ENCODE measurements at regions not wholly inside any gene's neighbourhood (a gene's known extent, or its start where the extent isn't known, plus 50 kb on each side); places are given as distances from the start of the nearest gene placed in this dataset.
A peak's percentile ranks its signal among the peaks of the same experiment; 100 is the strongest.

DNA sequence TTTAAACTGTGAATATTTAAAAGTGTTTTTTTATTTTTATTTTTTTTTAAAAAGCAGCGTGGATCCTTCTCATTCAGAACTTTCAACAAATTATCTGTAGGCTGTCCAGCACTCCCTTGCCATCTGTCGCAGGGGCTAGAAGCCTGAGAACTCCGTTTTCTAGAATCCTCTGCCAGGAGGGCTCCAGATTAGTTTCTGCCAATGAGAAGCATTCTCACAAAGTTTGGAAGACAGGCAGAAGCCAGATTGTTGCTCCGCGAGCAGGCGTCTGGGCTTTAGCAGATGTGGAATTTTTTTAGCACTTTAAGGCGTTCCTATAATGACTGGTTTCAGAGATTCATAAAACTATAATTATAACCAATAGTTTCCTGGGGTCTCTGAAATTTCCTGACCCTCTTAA lies 220.9 kb upstream of the KIAA1217 start:
- Mint-ChIP-seq H3K4me1 (ENCODE audit: low read depth) (no peaks in the 10 kb centered on the region), H3K27me3 (ENCODE audit: insufficient read depth) (peaks cover 1% of the 10 kb centered on the region; the same call in 1 of the 2 replicates), H3K9me3 (peaks cover 32% of the 10 kb centered on the region), H3K4me3 (no peak overlapping the region), H3K36me3 (ENCODE audit: low read depth) (no peaks in the 10 kb centered on the region), H3K27ac (no peak overlapping the region)
- TF ChIP-seq, protein P1, sequence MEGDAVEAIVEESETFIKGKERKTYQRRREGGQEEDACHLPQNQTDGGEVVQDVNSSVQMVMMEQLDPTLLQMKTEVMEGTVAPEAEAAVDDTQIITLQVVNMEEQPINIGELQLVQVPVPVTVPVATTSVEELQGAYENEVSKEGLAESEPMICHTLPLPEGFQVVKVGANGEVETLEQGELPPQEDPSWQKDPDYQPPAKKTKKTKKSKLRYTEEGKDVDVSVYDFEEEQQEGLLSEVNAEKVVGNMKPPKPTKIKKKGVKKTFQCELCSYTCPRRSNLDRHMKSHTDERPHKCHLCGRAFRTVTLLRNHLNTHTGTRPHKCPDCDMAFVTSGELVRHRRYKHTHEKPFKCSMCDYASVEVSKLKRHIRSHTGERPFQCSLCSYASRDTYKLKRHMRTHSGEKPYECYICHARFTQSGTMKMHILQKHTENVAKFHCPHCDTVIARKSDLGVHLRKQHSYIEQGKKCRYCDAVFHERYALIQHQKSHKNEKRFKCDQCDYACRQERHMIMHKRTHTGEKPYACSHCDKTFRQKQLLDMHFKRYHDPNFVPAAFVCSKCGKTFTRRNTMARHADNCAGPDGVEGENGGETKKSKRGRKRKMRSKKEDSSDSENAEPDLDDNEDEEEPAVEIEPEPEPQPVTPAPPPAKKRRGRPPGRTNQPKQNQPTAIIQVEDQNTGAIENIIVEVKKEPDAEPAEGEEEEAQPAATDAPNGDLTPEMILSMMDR (IDR thresholded peaks at IDR 0.05), result no peak
- DNase-seq, result no peak

DNA sequence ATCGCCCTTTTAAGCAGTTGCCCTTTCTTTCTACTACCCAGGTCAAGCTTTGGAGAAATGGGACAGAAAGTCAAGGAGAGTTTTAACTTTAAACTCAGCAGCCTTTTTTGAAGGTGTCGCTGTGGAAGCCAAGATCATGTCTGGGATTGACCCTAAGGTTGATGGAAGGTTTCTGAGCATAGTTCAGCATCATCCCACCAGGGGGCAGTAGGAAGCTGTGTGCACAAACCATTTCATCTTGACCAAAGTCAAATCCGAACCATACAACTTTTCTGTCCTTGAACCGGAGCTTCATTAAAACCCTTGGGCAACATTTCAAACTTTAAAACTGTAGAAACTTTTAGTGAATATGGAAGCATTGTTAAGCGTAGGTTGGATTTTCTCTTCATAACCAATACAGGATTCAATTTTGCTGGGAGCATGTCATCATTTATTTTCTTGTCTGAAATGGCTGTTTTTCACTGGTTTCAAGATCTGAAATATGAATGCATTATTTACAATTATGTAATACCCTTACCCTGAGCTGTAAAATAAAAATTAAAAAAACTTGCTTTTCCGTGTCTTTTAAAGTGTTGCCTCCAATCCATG lies 214.4 kb upstream of the KIAA1217 start:
- H3K4me3 Mint-ChIP-seq, result no peak overlapping the region
- H3K27me3 Mint-ChIP-seq (ENCODE audit: insufficient read depth), result no peaks in the 10 kb centered on the region
- no peaks in the 10 kb centered on the region for H3K36me3 Mint-ChIP-seq (ENCODE audit: low read depth)
- H3K4me1 Mint-ChIP-seq (ENCODE audit: low read depth), result no peaks in the 10 kb centered on the region
- H3K9me3 Mint-ChIP-seq, result peaks cover 5% of the 10 kb centered on the region
- H3K27ac Mint-ChIP-seq, result no peak overlapping the region
- peak; percentile 23 for DNase-seq
- TF ChIP-seq, protein P1 (IDR thresholded peaks at IDR 0.05), result peak; percentile 85

DNA sequence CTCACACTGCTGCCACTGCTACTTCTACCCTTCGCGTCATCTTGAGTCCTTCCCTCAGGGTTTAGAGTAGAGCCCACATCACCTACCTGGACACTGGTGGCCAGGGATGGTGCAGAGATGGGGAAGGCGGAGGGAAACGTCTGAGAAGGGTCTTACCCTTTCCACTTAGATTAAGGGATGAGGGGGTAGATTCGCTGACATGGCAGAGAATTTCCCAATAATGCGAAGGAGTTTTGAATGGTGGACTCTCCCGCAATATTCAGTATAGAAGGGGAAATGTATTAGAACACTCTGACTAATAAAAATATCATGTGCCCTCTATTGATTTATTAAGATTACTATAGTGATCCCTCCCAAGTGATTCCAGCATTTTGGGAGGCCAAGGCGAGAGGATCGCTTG lies 209.5 kb upstream of the KIAA1217 start:
- no peaks in the 10 kb centered on the region for H3K27me3 Mint-ChIP-seq (ENCODE audit: insufficient read depth)
- no peak overlapping the region for H3K27ac Mint-ChIP-seq
- H3K36me3 Mint-ChIP-seq (ENCODE audit: low read depth), result no peaks in the 10 kb centered on the region
- H3K4me1 Mint-ChIP-seq (ENCODE audit: low read depth), result no peaks in the 10 kb centered on the region
- H3K4me3 Mint-ChIP-seq, result no peak overlapping the region
- no peak for DNase-seq
- TF ChIP-seq, protein P1 (IDR thresholded peaks at IDR 0.05), result no peak
- H3K9me3 Mint-ChIP-seq, result no peaks in the 10 kb centered on the region

DNA sequence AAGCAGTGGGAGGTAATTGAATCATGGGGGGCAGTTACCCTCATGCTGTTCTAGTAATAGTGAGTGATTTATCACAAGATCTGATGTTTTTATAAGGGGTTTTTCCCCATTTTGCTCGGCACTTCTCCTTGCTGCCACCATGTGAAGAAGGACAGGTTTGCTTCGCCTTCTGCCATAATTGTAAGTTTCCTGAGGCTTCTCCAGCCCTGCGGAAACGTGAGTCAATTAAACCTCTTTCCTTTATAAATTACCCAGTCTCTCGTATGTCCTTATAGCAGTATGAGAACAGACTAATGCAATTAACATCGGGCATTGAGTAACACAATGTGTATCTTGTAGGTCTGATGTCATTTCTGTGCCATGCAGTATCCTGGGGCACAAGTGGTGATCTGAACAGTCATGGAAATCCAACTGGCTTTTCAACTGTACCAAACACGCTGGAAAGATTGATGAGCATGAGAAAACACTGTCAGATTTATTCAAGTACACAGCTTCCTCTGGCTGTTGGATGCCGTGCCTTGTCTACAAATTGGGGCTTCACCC lies 208.6 kb upstream of the KIAA1217 start:
- no peaks in the 10 kb centered on the region for H3K9me3 Mint-ChIP-seq
- TF ChIP-seq, protein P1 (IDR thresholded peaks at IDR 0.05), result no peak
- H3K4me3 Mint-ChIP-seq, result no peak overlapping the region
- H3K4me1 Mint-ChIP-seq (ENCODE audit: low read depth), result no peaks in the 10 kb centered on the region
- no peaks in the 10 kb centered on the region for H3K27me3 Mint-ChIP-seq (ENCODE audit: insufficient read depth)
- no peaks in the 10 kb centered on the region for H3K36me3 Mint-ChIP-seq (ENCODE audit: low read depth)
- no peak for DNase-seq
- H3K27ac Mint-ChIP-seq, result no peak overlapping the region

DNA sequence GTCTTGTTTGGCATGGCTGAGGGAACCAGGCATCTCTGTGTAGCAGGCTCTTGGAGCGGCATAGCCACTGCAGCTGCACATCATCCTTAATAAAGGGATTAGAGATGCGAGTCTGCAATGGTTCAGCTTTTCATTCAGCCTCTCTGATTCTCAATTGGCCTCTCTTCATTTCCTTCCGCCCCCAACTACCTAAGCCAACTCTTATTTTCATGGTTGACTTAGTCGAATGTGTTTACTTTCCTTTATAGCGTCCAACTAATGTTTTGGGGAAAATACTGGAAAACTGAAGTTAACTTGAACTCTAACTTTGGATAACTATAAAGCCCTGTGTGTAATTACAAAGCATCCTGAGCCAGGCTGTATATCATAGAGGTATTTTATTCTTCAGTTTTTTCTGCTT lies 202.2 kb upstream of the KIAA1217 start:
- Mint-ChIP-seq H3K4me1 (ENCODE audit: low read depth) (no peaks in the 10 kb centered on the region), H3K9me3 (peaks cover 31% of the 10 kb centered on the region)
- TF ChIP-seq, protein P1 (IDR thresholded peaks at IDR 0.05), result no peak

More for the DNA sequence above, 202.2 kb upstream of the KIAA1217 start:
- Mint-ChIP-seq H3K27me3 (ENCODE audit: insufficient read depth) (no peaks in the 10 kb centered on the region; the same call in 1 of the 2 replicates), H3K36me3 (ENCODE audit: low read depth) (no peaks in the 10 kb centered on the region), H3K4me3 (no peak overlapping the region), H3K27ac (no peak overlapping the region)
- no peak for DNase-seq
